ENCODE measurements at regions not wholly inside any gene's neighbourhood (a gene's known extent, or its start where the extent isn't known, plus 50 kb on each side); places are given as distances from the start of the nearest gene placed in this dataset.

DNA sequence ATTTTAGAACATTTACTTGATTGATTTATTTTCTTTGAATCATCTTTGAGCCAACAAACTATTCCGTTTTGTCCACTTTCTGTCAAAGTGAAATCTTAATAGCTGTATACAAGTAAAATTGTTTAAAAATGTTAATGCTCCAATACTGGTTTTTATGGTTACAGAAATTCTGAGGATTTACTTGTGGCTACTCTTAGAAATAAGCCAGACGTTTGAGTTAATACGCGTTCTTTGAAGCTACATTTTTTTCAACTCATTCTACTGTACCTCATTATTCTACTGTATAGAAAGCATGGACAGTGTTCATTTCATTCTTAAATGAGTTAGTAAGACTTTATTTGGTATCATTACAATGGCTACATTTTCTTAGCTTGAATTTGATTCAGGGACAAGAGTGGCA is 996.2 kb upstream of the FLRT2 start:
- H3K27ac ChIP-seq: no peak overlapping the region
- H3K4me1 ChIP-seq (replicated peaks): no peaks in the 10 kb centered on the region
- H3K4me3 ChIP-seq: no peak overlapping the region
- no peaks in the 10 kb centered on the region for H3K36me3 ChIP-seq
- intact Hi-C loops (cut with DNase I): no loop called here
- WGBS: 80% methylated on average over 4 of the region's 4 CpGs
- H3K9me3 ChIP-seq: no peaks in the 10 kb centered on the region
- no peak for DNase-seq (ENCODE audit: low spot score)
- H3K27me3 ChIP-seq (replicated peaks; ENCODE audit: insufficient read depth): no peaks in the 10 kb centered on the region
- TF ChIP-seq CTCF (IDR thresholded peaks at IDR 0.05) (no peak), POLR2A (IDR thresholded peaks at IDR 0.05) (no peak), POLR2AphosphoS5 (IDR thresholded peaks at IDR 0.05) (no peak)

DNA sequence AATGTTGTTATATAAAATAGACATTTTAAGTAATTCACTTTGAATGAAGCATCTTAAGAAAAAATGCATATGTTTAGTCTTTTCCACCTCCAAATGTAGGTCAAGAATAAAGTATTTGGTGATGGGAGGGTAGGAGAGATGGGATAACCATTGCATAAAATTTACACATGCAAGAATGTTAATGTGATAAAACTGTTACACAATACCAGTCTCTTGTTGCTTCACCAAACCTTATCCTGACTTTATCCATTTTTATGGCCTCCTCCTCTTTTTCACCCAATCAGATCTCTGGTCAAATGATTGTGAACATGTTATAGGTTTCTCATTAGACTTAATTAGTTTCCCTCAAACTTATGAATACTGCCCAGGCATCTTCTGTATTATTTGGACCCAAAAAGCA is 994.5 kb upstream of the FLRT2 start:
- TF ChIP-seq CTCF (IDR thresholded peaks at IDR 0.05): no peak
- TF ChIP-seq POLR2AphosphoS5 (IDR thresholded peaks at IDR 0.05): no peak
- no peak for TF ChIP-seq POLR2A (IDR thresholded peaks at IDR 0.05)
- intact Hi-C loops (cut with DNase I): no loop called here
- DNase-seq (ENCODE audit: low spot score): no peak
- H3K36me3 ChIP-seq: no peaks in the 10 kb centered on the region
- H3K4me1 ChIP-seq (replicated peaks): no peaks in the 10 kb centered on the region
- H3K9me3 ChIP-seq: no peaks in the 10 kb centered on the region
- H3K27me3 ChIP-seq (replicated peaks; ENCODE audit: insufficient read depth): no peaks in the 10 kb centered on the region
- no peak overlapping the region for H3K27ac ChIP-seq
- no peak overlapping the region for H3K4me3 ChIP-seq

GRCh38 chr14:84535976-84536375 is 994.0 kb upstream of the FLRT2 start:
- WGBS: 82% methylated on average over 1 of the region's 1 CpG
- no peaks in the 10 kb centered on the region for H3K27me3 ChIP-seq (replicated peaks; ENCODE audit: insufficient read depth)
- TF ChIP-seq CTCF (IDR thresholded peaks at IDR 0.05) (no peak), POLR2A (IDR thresholded peaks at IDR 0.05) (no peak), POLR2AphosphoS5 (IDR thresholded peaks at IDR 0.05) (no peak)
- H3K36me3 ChIP-seq: no peaks in the 10 kb centered on the region
- no peak overlapping the region for H3K27ac ChIP-seq
- H3K4me3 ChIP-seq: no peak overlapping the region
- H3K9me3 ChIP-seq: no peaks in the 10 kb centered on the region
- intact Hi-C loops (cut with DNase I): no loop called here
- no peak for DNase-seq (ENCODE audit: low spot score)
- H3K4me1 ChIP-seq (replicated peaks): no peaks in the 10 kb centered on the region

DNA sequence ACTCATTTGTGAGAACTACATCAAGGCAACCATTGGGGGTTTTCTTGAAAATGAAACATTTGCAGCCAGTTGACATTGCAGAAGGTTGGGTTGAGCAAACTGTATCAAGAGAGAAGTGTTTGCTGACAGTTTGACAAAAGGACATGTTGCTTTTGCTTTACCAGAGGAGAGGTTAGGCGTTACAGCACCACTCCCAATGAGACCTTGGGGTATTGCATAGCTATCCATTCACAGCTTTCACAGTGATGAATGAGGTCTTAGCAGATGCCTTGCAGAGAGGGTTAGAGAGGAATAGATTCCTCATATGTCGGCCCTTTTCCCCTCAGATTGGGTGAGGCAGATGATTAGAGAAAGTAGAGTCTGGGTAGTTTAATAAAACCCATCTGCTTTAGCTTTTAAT is 988.9 kb upstream of the FLRT2 start:
- Histone ChIP-seq H3K4me3 (no peak overlapping the region), H3K4me1 (replicated peaks) (no peaks in the 10 kb centered on the region), H3K27ac (no peak overlapping the region), H3K27me3 (replicated peaks; ENCODE audit: insufficient read depth) (no peaks in the 10 kb centered on the region), H3K36me3 (no peaks in the 10 kb centered on the region), H3K9me3 (no peaks in the 10 kb centered on the region)
- TF ChIP-seq POLR2A (IDR thresholded peaks at IDR 0.05) (no peak), POLR2AphosphoS5 (IDR thresholded peaks at IDR 0.05) (no peak), CTCF (IDR thresholded peaks at IDR 0.05) (no peak)
- WGBS: 45% methylated on average over 2 of the region's 2 CpGs
- no peak for DNase-seq (ENCODE audit: low spot score)
- intact Hi-C loops (cut with DNase I): no loop called here

GRCh38 chr14:84543859-84544258 is 986.1 kb upstream of the FLRT2 start:
- H3K27ac ChIP-seq: no peak overlapping the region
- no peaks in the 10 kb centered on the region for H3K4me1 ChIP-seq (replicated peaks)
- intact Hi-C loops (cut with DNase I): no loop called here
- no peaks in the 10 kb centered on the region for H3K27me3 ChIP-seq (replicated peaks; ENCODE audit: insufficient read depth)
- no peak for TF ChIP-seq POLR2A (IDR thresholded peaks at IDR 0.05)
- TF ChIP-seq CTCF (IDR thresholded peaks at IDR 0.05): no peak
- no peak for TF ChIP-seq POLR2AphosphoS5 (IDR thresholded peaks at IDR 0.05)
- H3K4me3 ChIP-seq: no peak overlapping the region
- no peak for DNase-seq (ENCODE audit: low spot score)
- no peaks in the 10 kb centered on the region for H3K36me3 ChIP-seq
- H3K9me3 ChIP-seq: no peaks in the 10 kb centered on the region
- 94% methylated on average over 1 of the region's 1 CpG for WGBS

All from prostate gland (tissue), 2 donors.